SH-SY5Y (cell line): ENCODE measurements at regions not wholly inside any gene's neighbourhood (a gene's known extent, or its start where the extent isn't known, plus 50 kb on each side); places are given as distances from the start of the nearest gene placed in this dataset.

Experiments
- GATA2 ChIP-seq: IDR thresholded peaks from 2 replicates; pipeline ENCODE4 v1.6.1; 2011; ENCODE audit warnings: mild to moderate bottlenecking, low read depth, low read length
- GATA3 ChIP-seq: IDR thresholded peaks from 2 replicates; pipeline ENCODE4 v1.6.1; 2011; ENCODE audit warnings: low read depth, mild to moderate bottlenecking, low read length, moderate library complexity

DNA sequence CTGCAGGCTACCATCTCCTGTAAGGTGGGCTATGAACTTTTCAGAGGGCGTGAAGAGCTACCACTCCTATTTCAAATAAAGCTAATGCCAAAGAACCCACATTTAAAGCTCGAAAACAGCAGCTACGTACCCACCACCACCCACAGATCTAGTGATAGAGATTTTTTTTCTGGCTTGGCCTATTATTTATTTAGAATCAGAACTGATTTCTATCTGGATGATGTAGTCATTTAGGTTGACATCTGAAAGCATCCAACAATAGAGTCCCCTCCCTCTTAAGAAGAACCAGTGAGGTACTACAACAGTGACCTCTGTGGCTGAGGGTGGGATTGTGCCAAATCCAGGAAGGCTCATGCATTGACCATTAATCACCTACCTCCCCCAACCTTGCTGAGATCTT, 113.8 kb upstream of the ADO start:
- TF ChIP-seq GATA3 = no peak
- no peak for TF ChIP-seq GATA2

DNA sequence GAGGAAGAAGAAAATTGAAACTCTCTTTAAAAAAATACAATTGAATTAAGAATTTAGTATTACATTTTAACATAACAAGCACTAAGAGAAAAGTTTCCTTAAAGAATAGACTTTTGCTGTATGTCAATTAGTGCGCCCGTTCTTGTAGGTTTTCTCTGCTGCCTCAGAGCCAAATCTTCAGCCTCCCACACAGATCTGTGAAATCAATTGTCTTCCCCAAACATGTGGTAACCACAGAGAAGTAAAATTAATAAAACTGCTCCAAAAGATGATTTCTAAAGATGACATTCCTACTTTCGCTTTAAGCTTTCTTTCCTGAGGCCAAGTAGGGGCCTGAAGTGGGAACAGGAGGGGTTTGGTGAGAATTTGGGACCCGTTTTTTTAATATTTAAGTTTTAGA, 113.2 kb upstream of the ADO start:
- TF ChIP-seq GATA2 (no peak), GATA3 (no peak)

- TF ChIP-seq GATA3 (no peak), GATA2 (no peak)
These were observed 112.4 kb upstream of the ADO start for GRCh38 chr10:62692085-62692484.

DNA sequence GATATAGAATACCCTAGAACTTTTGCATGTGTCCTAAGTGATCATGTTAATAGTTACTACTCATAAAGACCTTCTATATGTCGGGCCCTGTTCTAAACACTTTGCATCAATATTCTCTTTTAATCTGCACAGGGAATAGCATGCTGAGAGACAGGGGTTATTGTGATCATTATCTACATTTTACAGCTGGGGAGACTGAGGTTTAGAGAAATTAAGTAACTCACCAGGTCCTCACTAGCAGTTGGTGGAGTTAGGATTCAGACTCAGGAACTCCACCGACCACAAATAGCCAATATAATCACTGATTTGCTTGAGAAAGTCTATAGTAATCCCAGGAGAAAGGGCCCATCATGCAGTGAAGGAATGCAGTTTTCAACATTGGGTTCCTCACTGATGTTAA, 111.2 kb upstream of the ADO start:
- TF ChIP-seq GATA2 = no peak

- TF ChIP-seq GATA3 (no peak), GATA2 (no peak)
These were observed 109.9 kb upstream of the ADO start for GRCh38 chr10:62694537-62695126.

DNA sequence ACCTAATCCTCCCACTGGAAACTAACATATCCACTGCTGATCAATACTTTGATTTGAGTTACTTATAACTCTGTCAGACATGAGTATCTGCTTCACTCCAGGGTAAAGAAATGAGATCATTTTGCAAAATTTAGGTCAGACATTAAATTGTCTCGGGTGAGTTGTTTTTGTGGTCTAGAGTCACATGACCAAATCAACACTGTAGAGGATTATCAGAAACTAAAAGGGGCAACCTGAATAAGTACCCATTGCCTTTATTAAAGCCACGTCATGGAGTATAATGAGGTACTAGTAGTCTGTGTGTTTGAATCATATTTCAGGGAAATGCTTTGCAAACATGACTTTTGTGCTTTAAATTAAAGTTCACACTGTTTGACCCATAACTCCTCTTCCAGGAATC, 107.7 kb upstream of the ADO start:
- TF ChIP-seq GATA2 (no peak), GATA3 (no peak)

GRCh38 chr10:62699148-62699547, 105.4 kb upstream of the ADO start:
- no peak for TF ChIP-seq GATA2
- TF ChIP-seq GATA3 = no peak

- TF ChIP-seq GATA2 = no peak
- no peak for TF ChIP-seq GATA3
These were observed 98.7 kb upstream of the ADO start for GRCh38 chr10:62705789-62706188.

- TF ChIP-seq GATA2 = no peak
- no peak for TF ChIP-seq GATA3
These were observed 96.7 kb upstream of the ADO start for GRCh38 chr10:62707810-62708209.

DNA sequence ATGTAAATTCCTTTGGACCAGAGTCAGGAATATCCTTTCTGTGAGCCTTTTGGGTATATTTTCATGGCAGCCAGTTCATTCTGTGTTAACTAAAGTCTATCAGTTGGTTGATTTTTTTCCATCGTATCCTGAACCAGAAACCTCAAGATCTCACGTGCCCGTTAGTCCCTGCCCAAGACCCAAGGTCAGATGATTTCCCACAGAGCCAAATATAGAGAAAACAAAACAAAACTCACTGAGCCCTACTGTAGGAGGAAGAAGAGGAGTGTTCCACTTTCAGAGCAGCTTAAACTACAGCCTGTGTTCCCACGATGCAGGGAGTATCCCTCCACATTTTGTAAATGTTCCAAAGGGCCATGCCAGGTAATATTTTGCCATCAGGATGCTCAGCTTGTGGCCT, 96.0 kb upstream of the ADO start:
- TF ChIP-seq GATA3 (no peak), GATA2 (no peak)

- no peak for TF ChIP-seq GATA2
- TF ChIP-seq GATA3 = no peak
These were observed 95.3 kb upstream of the ADO start for GRCh38 chr10:62709200-62709599.

DNA sequence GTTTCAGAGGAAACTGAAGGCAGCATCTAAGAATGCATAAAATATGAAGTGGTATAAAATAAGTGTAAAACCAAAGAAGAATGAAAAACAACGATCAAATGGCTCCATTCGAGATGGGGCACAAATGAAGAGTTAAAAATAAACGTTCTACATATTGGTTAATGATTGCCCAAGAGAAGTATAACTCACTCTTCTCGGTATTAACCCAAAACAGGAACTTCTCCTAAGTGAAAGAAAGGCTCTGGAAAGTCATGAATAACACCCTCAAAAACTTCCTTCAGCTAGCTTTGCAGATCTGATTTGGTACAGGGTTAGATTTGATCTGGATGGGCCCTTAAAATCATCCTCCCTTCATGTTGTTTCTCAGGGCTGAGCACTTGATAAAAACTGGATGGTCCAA, 94.3 kb upstream of the ADO start:
- no peak for TF ChIP-seq GATA3
- TF ChIP-seq GATA2 = no peak

DNA sequence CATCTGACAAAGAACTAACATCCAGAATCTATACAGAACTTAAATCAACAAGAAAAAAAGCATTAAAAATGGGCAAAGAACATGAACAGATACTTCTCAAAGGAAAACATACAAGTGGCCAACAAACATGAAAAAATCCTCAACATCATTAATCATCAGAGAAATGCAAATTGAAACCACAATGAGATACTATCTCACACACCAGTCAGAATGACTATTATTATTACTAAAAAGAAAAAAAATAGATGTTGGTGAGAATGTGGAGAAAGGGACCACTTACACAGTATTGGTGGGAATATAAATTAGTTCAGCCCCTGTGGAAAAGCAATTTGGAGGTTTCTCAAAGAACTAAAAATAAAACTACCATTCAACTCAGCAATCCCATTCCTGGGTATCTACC, 89.1 kb upstream of the ADO start:
- TF ChIP-seq GATA2 (no peak), GATA3 (no peak)

GRCh38 chr10:62718585-62718984, 85.9 kb upstream of the ADO start:
- TF ChIP-seq GATA2 (no peak), GATA3 (no peak)

GRCh38 chr10:62719061-62719460, 85.5 kb upstream of the ADO start:
- TF ChIP-seq GATA3 = no peak
- no peak for TF ChIP-seq GATA2

GRCh38 chr10:62721687-62722086, 82.8 kb upstream of the ADO start:
- no peak for TF ChIP-seq GATA2
- no peak for TF ChIP-seq GATA3

DNA sequence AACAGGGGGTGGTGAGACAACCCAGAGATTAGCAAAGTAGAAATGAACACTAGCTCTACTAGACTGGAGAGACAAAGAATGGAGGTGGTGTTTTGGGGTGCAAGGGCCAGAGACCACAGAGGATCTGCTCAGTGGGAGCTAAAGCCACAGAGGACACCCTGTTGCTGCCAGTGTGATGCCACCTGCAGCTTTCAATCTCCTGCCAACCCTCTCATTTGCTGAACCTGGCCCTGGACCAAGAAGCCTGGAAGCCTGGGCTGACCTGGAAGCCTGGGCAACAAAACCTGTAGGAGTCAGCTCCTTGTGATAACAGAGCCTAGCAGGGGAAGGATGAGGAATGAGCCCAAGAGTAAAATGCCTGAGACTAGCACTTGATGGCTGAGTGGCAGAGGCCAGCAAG, 81.1 kb upstream of the ADO start:
- TF ChIP-seq GATA3 (no peak), GATA2 (no peak)
